Liver (tissue), 3 donors: ENCODE measurements at regions not wholly inside any gene's neighbourhood (a gene's known extent, or its start where the extent isn't known, plus 50 kb on each side); places are given as distances from the start of the nearest gene placed in this dataset.

Source experiments
- RAD21 ChIP-seq, 2 donors: IDR thresholded peaks; 2 replicates each; pipeline ENCODE4 v1.6.1; 2016; ENCODE audit warnings: antibody characterized with exemption in 2 of 2, mild to moderate bottlenecking in 2 of 2
- TF ChIP-seq, protein P1 (sequence below): fragments of 150-350 bp; IDR thresholded peaks from 2 replicates; pipeline ENCODE4 v1.5.1; 2017; ENCODE audit warnings: improper control_type of control experiment, low read depth, low read length; ENCODE audit not compliant: missing input control
- TF ChIP-seq, protein P2 (sequence below): IDR thresholded peaks from 2 replicates; pipeline ENCODE4 v1.6.1; 2016; ENCODE audit warnings: antibody characterized with exemption
- donor health status: healthy.
- donor health status: healthy.

DNA sequence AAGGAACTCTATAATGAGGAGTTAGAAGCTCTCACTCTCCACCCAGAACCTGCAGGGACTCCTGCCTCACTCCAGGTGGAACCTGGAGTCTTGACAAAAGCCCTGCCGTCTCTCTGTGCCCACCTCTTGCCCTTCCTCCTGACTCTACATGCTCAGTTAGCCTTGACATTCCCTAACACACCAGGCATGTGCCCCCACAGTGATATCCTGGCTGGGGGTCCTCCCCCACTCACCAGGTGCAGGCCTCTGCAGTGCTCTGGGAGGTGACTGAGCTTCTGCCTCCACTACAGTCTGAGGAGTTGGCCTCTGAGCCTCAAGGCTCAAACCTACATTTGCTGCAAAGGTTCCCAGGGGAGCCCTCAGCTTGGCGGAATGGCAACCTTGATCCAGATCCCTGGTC is 300.7 kb downstream of the ADGRD1 start:
- TF ChIP-seq, protein P1, sequence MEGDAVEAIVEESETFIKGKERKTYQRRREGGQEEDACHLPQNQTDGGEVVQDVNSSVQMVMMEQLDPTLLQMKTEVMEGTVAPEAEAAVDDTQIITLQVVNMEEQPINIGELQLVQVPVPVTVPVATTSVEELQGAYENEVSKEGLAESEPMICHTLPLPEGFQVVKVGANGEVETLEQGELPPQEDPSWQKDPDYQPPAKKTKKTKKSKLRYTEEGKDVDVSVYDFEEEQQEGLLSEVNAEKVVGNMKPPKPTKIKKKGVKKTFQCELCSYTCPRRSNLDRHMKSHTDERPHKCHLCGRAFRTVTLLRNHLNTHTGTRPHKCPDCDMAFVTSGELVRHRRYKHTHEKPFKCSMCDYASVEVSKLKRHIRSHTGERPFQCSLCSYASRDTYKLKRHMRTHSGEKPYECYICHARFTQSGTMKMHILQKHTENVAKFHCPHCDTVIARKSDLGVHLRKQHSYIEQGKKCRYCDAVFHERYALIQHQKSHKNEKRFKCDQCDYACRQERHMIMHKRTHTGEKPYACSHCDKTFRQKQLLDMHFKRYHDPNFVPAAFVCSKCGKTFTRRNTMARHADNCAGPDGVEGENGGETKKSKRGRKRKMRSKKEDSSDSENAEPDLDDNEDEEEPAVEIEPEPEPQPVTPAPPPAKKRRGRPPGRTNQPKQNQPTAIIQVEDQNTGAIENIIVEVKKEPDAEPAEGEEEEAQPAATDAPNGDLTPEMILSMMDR: no peak
- TF ChIP-seq, protein P2, sequence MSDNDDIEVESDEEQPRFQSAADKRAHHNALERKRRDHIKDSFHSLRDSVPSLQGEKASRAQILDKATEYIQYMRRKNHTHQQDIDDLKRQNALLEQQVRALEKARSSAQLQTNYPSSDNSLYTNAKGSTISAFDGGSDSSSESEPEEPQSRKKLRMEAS: no peak
- no peak for TF ChIP-seq RAD21 (IDR thresholded peaks at IDR 0.05)
